ENCODE measurements at regions not wholly inside any gene's neighbourhood (a gene's known extent, or its start where the extent isn't known, plus 50 kb on each side); places are given as distances from the start of the nearest gene placed in this dataset.

DNA sequence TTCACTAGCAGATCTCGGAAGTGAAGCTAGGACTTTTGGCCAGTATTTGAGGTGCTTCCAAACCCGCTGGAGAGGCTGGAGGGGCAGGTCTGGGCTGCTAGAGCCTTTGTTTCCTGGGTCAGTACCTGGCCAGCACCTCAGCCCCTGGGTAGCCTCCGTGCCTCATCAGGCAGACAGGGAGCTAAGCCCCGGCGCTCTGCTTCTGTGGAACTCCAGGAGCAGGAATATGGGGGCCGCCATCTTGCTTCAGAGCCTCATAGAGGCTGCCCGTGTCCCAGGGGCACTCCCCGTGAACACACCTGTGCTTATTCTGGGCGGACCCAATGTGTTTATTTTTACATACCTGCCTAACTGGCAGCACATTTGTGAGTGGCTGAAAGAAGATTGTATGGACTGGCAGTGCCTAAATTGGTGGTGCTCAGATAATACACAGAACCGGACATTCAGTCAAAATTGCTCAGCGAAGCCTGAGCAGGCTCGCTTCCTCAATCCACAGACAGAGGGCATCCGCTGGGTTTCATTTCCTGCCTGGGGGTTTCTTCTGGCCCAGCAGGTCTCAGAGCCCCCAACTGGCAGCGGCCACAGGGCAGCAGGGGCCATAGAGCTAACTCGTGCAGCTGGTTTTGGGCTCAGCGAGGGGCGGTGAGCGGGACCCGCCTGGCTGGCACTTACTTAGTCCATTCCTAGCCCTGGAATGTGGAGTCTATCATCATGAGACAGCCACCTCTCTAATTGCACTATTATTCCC, 176.8 kb upstream of the ALKAL2 start:
- ATAC-seq (ENCODE audit: low FRiP score) (no peak), DNase-seq (peak in 1 of 2 donors; percentile 65)
- peaks cover 0 to 3% of the 10 kb centered on the region in 2 donors for H3K27me3 ChIP-seq (ENCODE audit: control insufficient read depth in 1 of 2, insufficient read depth in 2 of 2, low read length in 1 of 2)
- intact Hi-C loops (cut with DNase I) = no loop called here
- H3K36me3 ChIP-seq (ENCODE audit: control insufficient read depth in 1 of 2, insufficient read depth in 2 of 2, low read length in 1 of 2) = no peaks in the 10 kb centered on the region
- H3K4me1 ChIP-seq (ENCODE audit: control insufficient read depth in 1 of 2, insufficient read depth in 2 of 2, low read length in 2 of 2) = no peaks in the 10 kb centered on the region
- WGBS, 2 donors = 93 to 95% methylated on average over 19 of the region's 19 CpGs
- no peak overlapping the region for H3K4me3 ChIP-seq (ENCODE audit: low read length in 2 of 2)
- H3K9me3 ChIP-seq (ENCODE audit: control insufficient read depth, low read length) = peaks cover 1% of the 10 kb centered on the region
- H3K27ac ChIP-seq (ENCODE audit: low read depth in 1 of 2, low read length in 2 of 2) = no peak overlapping the region

DNA sequence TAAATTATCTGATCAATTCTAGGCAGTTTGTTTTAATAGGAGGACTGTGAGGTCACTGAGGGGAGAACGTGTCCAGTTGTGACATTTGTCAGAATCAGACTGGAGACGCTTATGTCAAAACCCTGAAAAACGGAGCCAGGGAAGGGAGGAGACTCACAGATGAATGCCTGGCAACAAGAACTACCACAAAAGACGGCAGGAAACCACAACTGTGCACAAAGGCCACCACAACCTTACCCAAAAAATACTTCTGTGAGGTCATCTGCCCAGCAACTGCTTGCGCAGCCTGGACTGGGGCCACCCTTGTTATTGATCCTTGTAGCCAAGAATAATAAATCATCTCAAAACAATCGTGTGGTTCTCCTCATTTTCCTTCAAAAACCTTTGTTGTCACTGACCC, 173.0 kb upstream of the ALKAL2 start:
- peaks cover 0 to 3% of the 10 kb centered on the region in 2 donors for H3K27me3 ChIP-seq (ENCODE audit: control insufficient read depth in 1 of 2, insufficient read depth in 2 of 2, low read length in 1 of 2)
- intact Hi-C loops (cut with DNase I) = no loop called here
- no peak for ATAC-seq (ENCODE audit: low FRiP score)
- H3K36me3 ChIP-seq (ENCODE audit: control insufficient read depth in 1 of 2, insufficient read depth in 2 of 2, low read length in 1 of 2) = no peaks in the 10 kb centered on the region
- DNase-seq = no peak
- no peaks in the 10 kb centered on the region for H3K9me3 ChIP-seq (ENCODE audit: control insufficient read depth, low read length)
- no peaks in the 10 kb centered on the region for H3K4me1 ChIP-seq (ENCODE audit: control insufficient read depth in 1 of 2, insufficient read depth in 2 of 2, low read length in 2 of 2)
- 65 to 72% methylated on average over 6 of the region's 6 CpGs for WGBS, 2 donors
- no peak overlapping the region for H3K4me3 ChIP-seq (ENCODE audit: low read length in 2 of 2)
- no peak overlapping the region for H3K27ac ChIP-seq (ENCODE audit: low read depth in 1 of 2, low read length in 2 of 2)

DNA sequence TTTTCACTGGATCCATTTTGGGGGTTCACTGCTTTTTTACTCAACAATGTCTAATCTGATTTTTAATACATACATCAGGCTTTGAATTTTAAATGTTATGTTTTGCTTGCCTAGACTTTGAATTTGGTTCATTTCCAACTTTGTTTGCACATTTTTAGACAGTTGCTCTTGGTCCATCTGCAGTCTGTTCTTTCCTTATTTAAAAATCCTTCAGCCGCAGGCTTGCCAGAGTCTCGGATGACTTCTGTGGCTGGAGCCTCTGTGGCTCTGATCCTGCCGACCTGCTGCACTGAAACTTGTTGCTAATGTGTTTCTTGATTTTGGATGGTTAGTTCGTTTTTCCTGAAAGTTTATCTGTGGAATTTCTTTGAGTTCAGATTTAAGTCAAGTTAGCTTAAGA, 172.0 kb upstream of the ALKAL2 start:
- H3K4me3 ChIP-seq (ENCODE audit: low read length in 2 of 2) = no peak overlapping the region
- peaks cover 0 to 1% of the 10 kb centered on the region in 2 donors for H3K27me3 ChIP-seq (ENCODE audit: control insufficient read depth in 1 of 2, insufficient read depth in 2 of 2, low read length in 1 of 2)
- WGBS, 2 donors = 16 to 20% methylated on average over 4 of the region's 4 CpGs
- H3K36me3 ChIP-seq (ENCODE audit: control insufficient read depth in 1 of 2, insufficient read depth in 2 of 2, low read length in 1 of 2) = no peaks in the 10 kb centered on the region
- intact Hi-C loops (cut with DNase I) = no loop called here
- H3K27ac ChIP-seq (ENCODE audit: low read depth in 1 of 2, low read length in 2 of 2) = no peak overlapping the region
- ATAC-seq (ENCODE audit: low FRiP score) (no peak), DNase-seq (no peak)
- H3K9me3 ChIP-seq (ENCODE audit: control insufficient read depth, low read length) = no peaks in the 10 kb centered on the region
- H3K4me1 ChIP-seq (ENCODE audit: control insufficient read depth in 1 of 2, insufficient read depth in 2 of 2, low read length in 2 of 2) = no peaks in the 10 kb centered on the region

DNA sequence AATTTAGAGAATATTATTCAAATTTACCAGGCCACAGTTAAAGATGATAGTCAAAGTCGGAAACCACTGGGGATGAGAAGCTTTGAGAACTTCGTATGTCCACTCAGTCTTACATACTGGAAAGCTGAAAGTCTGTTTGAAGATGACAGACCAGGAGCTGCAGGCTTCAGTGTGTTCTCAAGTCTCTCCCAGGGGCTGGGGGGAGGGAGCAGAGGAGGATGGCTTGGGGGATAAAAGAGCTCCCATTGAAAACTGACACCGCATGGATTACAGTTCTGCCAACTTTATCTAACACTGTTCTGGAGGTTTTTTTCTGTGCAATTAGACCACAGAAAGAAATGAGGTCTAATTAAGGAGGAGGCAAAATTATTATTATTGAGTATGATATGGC, 170.5 kb upstream of the ALKAL2 start:
- DNase-seq = no peak
- no peaks in the 10 kb centered on the region for H3K36me3 ChIP-seq (ENCODE audit: control insufficient read depth in 1 of 2, insufficient read depth in 2 of 2, low read length in 1 of 2)
- no peaks in the 10 kb centered on the region for H3K4me1 ChIP-seq (ENCODE audit: control insufficient read depth in 1 of 2, insufficient read depth in 2 of 2, low read length in 2 of 2)
- H3K4me3 ChIP-seq (ENCODE audit: low read length in 2 of 2) = no peak overlapping the region
- H3K9me3 ChIP-seq (ENCODE audit: control insufficient read depth, low read length) = no peaks in the 10 kb centered on the region
- H3K27me3 ChIP-seq (ENCODE audit: control insufficient read depth in 1 of 2, insufficient read depth in 2 of 2, low read length in 1 of 2) = no peaks in the 10 kb centered on the region
- ATAC-seq (ENCODE audit: low FRiP score) = no peak
- 91 to 93% methylated on average over 3 of the region's 3 CpGs for WGBS, 2 donors
- no peak overlapping the region for H3K27ac ChIP-seq (ENCODE audit: low read depth in 1 of 2, low read length in 2 of 2)
- intact Hi-C loops (cut with DNase I) = no loop called here

DNA sequence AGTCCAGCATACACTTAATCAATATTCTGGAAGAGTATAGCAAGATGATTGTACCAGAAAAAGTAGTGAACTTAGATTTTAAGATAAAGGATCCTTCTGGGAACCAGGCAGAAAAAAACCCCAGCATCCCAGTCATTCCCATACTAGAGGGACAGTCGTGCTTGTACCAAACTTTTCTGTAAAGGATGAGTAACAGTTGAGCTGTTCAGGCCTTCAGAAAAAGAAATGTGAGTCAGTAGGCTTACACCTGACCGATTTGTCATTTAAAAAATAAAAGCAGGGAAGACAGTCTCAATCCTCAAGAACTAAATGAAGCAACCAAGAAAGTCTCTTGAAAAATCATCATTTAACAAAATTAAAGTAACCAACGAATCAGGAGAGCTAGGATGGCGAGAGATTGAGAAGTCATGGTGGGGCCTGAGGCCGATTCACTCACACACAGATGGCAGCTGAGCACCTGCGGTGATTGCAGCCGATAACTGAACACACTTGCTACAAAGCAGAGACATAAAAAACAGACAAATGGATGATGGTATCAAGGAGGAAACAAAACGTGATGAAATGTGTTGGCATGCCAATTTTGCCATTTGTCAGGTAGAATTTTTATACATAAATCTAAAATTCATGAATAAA, 170.0 kb upstream of the ALKAL2 start:
- 88 to 89% methylated on average over 8 of the region's 8 CpGs for WGBS, 2 donors
- H3K4me1 ChIP-seq (ENCODE audit: control insufficient read depth in 1 of 2, insufficient read depth in 2 of 2, low read length in 2 of 2) = no peaks in the 10 kb centered on the region
- no peak overlapping the region for H3K27ac ChIP-seq (ENCODE audit: low read depth in 1 of 2, low read length in 2 of 2)
- no peaks in the 10 kb centered on the region for H3K27me3 ChIP-seq (ENCODE audit: control insufficient read depth in 1 of 2, insufficient read depth in 2 of 2, low read length in 1 of 2)
- H3K4me3 ChIP-seq (ENCODE audit: low read length in 2 of 2) = no peak overlapping the region
- H3K9me3 ChIP-seq (ENCODE audit: control insufficient read depth, low read length) = no peaks in the 10 kb centered on the region
- ATAC-seq (ENCODE audit: low FRiP score) (no peak), DNase-seq (no peak)
- H3K36me3 ChIP-seq (ENCODE audit: control insufficient read depth in 1 of 2, insufficient read depth in 2 of 2, low read length in 1 of 2) = no peaks in the 10 kb centered on the region
- intact Hi-C loops (cut with DNase I) = no loop called here

DNA sequence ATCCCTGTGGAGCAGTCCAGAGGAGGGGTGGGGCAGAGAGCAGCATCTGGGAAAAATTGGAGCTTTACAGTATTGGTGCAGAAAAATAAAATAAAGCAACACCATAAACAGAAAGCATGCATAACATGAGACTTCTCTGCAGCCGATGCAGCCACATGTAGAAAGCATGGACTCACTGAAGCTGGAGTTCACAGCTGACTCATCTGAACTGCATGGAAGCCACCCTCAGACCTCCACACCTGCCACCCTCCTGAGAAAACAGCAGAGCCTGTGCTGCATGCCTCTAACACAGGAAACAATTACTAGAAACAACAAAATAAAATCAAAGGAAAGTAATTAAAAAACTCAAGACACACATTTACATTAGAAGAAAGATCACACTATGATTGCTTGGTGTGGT, 169.4 kb upstream of the ALKAL2 start:
- Histone ChIP-seq H3K27ac (ENCODE audit: low read depth in 1 of 2, low read length in 2 of 2) (no peak overlapping the region), H3K36me3 (ENCODE audit: control insufficient read depth in 1 of 2, insufficient read depth in 2 of 2, low read length in 1 of 2) (no peaks in the 10 kb centered on the region), H3K9me3 (ENCODE audit: control insufficient read depth, low read length) (no peaks in the 10 kb centered on the region), H3K4me1 (ENCODE audit: control insufficient read depth in 1 of 2, insufficient read depth in 2 of 2, low read length in 2 of 2) (no peaks in the 10 kb centered on the region), H3K4me3 (ENCODE audit: low read length in 2 of 2) (no peak overlapping the region), H3K27me3 (ENCODE audit: control insufficient read depth in 1 of 2, insufficient read depth in 2 of 2, low read length in 1 of 2) (no peaks in the 10 kb centered on the region)
- WGBS, 2 donors = 59 to 76% methylated on average over 1 of the region's 1 CpG
- DNase-seq (no peak), ATAC-seq (ENCODE audit: low FRiP score) (no peak)
- intact Hi-C loops (cut with DNase I) = no loop called here

DNA sequence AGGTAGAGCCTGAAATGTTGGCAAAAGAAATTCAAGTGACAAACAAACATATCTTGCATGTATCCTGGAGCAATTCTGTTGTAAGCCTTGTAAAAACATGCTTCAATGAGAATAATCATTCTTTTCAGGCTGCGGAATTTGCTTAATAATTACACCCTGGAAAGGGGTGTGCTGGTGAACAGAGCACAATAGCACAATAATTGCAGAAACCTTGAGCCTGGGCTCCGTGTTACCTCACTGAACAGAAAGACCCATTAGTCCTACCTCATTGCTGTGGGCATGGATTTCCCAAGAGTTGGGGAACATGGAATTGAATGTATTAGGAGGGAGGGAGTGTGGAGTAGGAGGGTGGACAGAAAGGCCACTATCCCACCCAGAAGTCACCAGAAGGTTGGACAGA, 168.0 kb upstream of the ALKAL2 start:
- intact Hi-C loops (cut with DNase I) = no loop called here

GRCh38 chr2:455015-455705, 167.3 kb upstream of the ALKAL2 start:
- Histone ChIP-seq H3K4me1 (ENCODE audit: control insufficient read depth in 1 of 2, insufficient read depth in 2 of 2, low read length in 2 of 2) (no peaks in the 10 kb centered on the region), H3K36me3 (ENCODE audit: control insufficient read depth in 1 of 2, insufficient read depth in 2 of 2, low read length in 1 of 2) (no peaks in the 10 kb centered on the region), H3K27ac (ENCODE audit: low read depth in 1 of 2, low read length in 2 of 2) (no peak overlapping the region), H3K9me3 (ENCODE audit: control insufficient read depth, low read length) (no peaks in the 10 kb centered on the region), H3K4me3 (ENCODE audit: low read length in 2 of 2) (no peak overlapping the region), H3K27me3 (ENCODE audit: control insufficient read depth in 1 of 2, insufficient read depth in 2 of 2, low read length in 1 of 2) (no peaks in the 10 kb centered on the region)
- no peak for DNase-seq
- ATAC-seq (ENCODE audit: low FRiP score) = no peak
- 82 to 83% methylated on average over 17 of the region's 17 CpGs for WGBS, 2 donors
- intact Hi-C loops (cut with DNase I) = no loop called here

More for the DNA sequence above, 168.0 kb upstream of the ALKAL2 start:
- H3K4me3 ChIP-seq (ENCODE audit: low read length in 2 of 2) = no peak overlapping the region
- no peaks in the 10 kb centered on the region for H3K4me1 ChIP-seq (ENCODE audit: control insufficient read depth in 1 of 2, insufficient read depth in 2 of 2, low read length in 2 of 2)
- no peaks in the 10 kb centered on the region for H3K9me3 ChIP-seq (ENCODE audit: control insufficient read depth, low read length)
- H3K36me3 ChIP-seq (ENCODE audit: control insufficient read depth in 1 of 2, insufficient read depth in 2 of 2, low read length in 1 of 2) = no peaks in the 10 kb centered on the region
- no peaks in the 10 kb centered on the region for H3K27me3 ChIP-seq (ENCODE audit: control insufficient read depth in 1 of 2, insufficient read depth in 2 of 2, low read length in 1 of 2)
- H3K27ac ChIP-seq (ENCODE audit: low read depth in 1 of 2, low read length in 2 of 2) = no peak overlapping the region
- 91% methylated on average over 2 of the region's 2 CpGs for WGBS, 2 donors
- DNase-seq (no peak), ATAC-seq (ENCODE audit: low FRiP score) (no peak)

- intact Hi-C loops (cut with DNase I) = no loop called here
- DNase-seq (no peak), ATAC-seq (ENCODE audit: low FRiP score) (no peak)
- no peaks in the 10 kb centered on the region for H3K36me3 ChIP-seq (ENCODE audit: control insufficient read depth in 1 of 2, insufficient read depth in 2 of 2, low read length in 1 of 2)
- H3K27me3 ChIP-seq (ENCODE audit: control insufficient read depth in 1 of 2, insufficient read depth in 2 of 2, low read length in 1 of 2) = no peaks in the 10 kb centered on the region
- no peak overlapping the region for H3K4me3 ChIP-seq (ENCODE audit: low read length in 2 of 2)
- 86 to 88% methylated on average over 11 of the region's 11 CpGs for WGBS, 2 donors
- no peaks in the 10 kb centered on the region for H3K4me1 ChIP-seq (ENCODE audit: control insufficient read depth in 1 of 2, insufficient read depth in 2 of 2, low read length in 2 of 2)
- H3K9me3 ChIP-seq (ENCODE audit: control insufficient read depth, low read length) = no peaks in the 10 kb centered on the region
- H3K27ac ChIP-seq (ENCODE audit: low read depth in 1 of 2, low read length in 2 of 2) = no peak overlapping the region
Measured at GRCh38 chr2:453132-453531, 165.2 kb upstream of the ALKAL2 start.
